GM10248 (cell line): ENCODE measurements at regions not wholly inside any gene's neighbourhood (a gene's known extent, or its start where the extent isn't known, plus 50 kb on each side); places are given as distances from the start of the nearest gene placed in this dataset.
"Not testable (repeated sequence)": the region's sequence is repeated elsewhere in the genome, so short reads cannot be mapped to it uniquely, and the experiment has no call there.

Experiments used
- CTCF ChIA-PET: fragments of 300-600 bp; sonication (Branson Sonifier 250); formaldehyde crosslinking; extraction: SDS; loops from one replicate; lab custom pipeline; 2021; ENCODE audit warnings: antibody characterized with exemption; lab: Yijun Ruan, JAX
- POLR2A ChIA-PET: fragments of 350-650 bp; sonication (Branson Sonifier 250); formaldehyde crosslinking; extraction: SDS; loops from one replicate; lab custom pipeline; 2020; ENCODE audit warnings: antibody characterized with exemption; lab: Yijun Ruan, JAX
- DNase-seq: peaks from one replicate; pipeline ENCODE4 v3.0.0; 2012; ENCODE audit errors: extremely low spot score
- TF ChIP-seq, protein P1 (sequence below): IDR thresholded peaks from 2 replicates; pipeline ENCODE4 v1.5.1; 2012; ENCODE audit warnings: mild to moderate bottlenecking, low read depth; ENCODE audit errors: extremely low read depth, missing control alignments, control extremely low read depth

DNA sequence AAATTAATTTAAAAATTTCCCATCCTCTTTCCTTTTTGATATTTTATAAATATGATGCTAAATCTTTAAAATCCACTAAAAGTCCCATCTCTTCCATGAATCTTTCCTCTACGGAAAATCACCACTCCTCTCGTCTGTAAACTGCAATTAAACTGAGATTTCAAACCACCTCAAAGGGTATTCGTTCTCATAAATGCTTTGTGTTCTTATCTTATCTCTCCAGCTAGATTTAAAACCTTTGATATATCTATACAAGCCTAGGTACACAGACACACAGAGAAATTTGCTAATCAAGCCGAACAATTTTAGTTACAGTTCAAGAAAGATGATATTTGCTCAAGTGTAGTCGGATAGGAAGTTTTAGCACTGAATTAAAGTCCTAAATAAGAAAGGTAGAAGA lies 214.6 kb upstream of the PRDM1 start:
- ChIA-PET POLR2A (no interaction called here), CTCF (interaction anchor here (1.0 to 1.3 kb wide), 2 partner anchors 9 to 40 kb away, joined by 3 to 4 read pairs; no protein-coding TSS in a partner anchor)
- DNase-seq, result no peak
- TF ChIP-seq, protein P1, sequence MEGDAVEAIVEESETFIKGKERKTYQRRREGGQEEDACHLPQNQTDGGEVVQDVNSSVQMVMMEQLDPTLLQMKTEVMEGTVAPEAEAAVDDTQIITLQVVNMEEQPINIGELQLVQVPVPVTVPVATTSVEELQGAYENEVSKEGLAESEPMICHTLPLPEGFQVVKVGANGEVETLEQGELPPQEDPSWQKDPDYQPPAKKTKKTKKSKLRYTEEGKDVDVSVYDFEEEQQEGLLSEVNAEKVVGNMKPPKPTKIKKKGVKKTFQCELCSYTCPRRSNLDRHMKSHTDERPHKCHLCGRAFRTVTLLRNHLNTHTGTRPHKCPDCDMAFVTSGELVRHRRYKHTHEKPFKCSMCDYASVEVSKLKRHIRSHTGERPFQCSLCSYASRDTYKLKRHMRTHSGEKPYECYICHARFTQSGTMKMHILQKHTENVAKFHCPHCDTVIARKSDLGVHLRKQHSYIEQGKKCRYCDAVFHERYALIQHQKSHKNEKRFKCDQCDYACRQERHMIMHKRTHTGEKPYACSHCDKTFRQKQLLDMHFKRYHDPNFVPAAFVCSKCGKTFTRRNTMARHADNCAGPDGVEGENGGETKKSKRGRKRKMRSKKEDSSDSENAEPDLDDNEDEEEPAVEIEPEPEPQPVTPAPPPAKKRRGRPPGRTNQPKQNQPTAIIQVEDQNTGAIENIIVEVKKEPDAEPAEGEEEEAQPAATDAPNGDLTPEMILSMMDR, result no peak

- TF ChIP-seq, protein P1, result no peak
- ChIA-PET CTCF (interaction anchor here (0.8 to 1.4 kb wide), 3 partner anchors 8 to 13 kb away, joined by 3 read pairs; no protein-coding TSS in a partner anchor), POLR2A (no interaction called here)
- no peak for DNase-seq
Observed at GRCh38 chr6:105869835-105870440, 216.2 kb upstream of the PRDM1 start.

DNA sequence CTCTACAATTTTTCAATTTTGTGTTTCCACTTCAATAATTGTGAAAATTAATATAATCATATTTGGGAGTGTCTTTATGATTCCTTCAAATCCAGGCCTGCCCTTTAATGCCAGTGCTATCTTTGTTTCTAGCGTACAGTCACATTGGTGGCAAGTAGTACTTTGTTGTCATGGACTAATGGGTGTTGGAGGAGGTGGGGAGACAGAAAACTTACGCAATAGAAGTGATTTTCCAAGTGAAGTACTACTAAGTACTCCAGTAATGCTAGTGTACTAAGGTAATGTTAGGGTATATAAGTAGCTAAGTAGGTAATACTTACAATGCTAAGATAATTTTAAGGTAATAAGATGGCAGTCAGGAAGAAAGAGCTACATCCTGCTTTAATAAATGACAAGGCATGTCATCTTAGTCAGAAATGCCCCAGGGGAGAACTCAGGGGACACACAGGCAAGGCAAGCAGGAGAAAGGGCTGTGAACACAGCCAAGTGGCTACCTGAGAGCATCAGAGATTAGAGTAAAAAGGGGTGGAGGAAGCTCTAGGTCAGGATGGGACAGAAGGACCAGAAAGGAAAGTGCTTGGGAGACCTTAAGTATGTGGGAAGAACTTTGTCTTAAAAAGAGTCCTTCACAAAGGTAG lies 217.2 kb upstream of the PRDM1 start:
- TF ChIP-seq, protein P1, result no peak
- ChIA-PET CTCF (interaction anchor here (0.8 to 1.4 kb wide), 3 partner anchors 9 to 14 kb away, joined by 3 read pairs; no protein-coding TSS in a partner anchor), POLR2A (no interaction called here)
- DNase-seq, result no peak

GRCh38 chr6:105867821-105868220 lies 218.3 kb upstream of the PRDM1 start:
- TF ChIP-seq, protein P1, result no peak
- CTCF ChIA-PET, result no interaction called here
- no peak for DNase-seq
- POLR2A ChIA-PET, result no interaction called here

GRCh38 chr6:105867277-105867676 lies 218.9 kb upstream of the PRDM1 start:
- POLR2A ChIA-PET, result no interaction called here
- CTCF ChIA-PET, result interaction anchor here (1.5 to 1.8 kb wide), 2 partner anchors 9 to 15 kb away, joined by 5 read pairs; no protein-coding TSS in a partner anchor
- TF ChIP-seq, protein P1, result no peak
- DNase-seq, result no peak

- TF ChIP-seq, protein P1, result no peak
- CTCF ChIA-PET, result interaction anchor here (1.4 kb wide), 2 partner anchors 22 to 26 kb away, joined by 3 read pairs; no protein-coding TSS in a partner anchor
- POLR2A ChIA-PET, result no interaction called here
- no peak for DNase-seq
Observed at GRCh38 chr6:105862936-105863607, 223.1 kb upstream of the PRDM1 start.

DNA sequence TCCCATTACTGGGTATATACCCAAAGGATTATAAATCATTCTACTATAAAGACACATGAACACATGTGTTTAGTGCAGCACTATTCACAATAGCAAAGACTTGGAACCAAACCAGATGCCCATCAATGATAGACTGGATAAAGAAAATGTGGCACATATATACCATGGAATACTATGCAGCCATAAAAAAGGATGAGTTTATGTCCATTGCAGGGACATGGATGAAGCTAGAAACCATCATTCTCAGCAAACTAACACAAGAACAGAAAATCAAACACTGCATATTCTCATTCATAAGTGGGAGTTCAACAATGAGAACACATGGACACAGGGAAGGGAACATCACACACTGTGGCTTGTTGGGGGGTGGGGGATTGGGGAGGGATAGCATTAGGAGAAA lies 225.2 kb upstream of the PRDM1 start:
- DNase-seq, CTCF ChIA-PET, POLR2A ChIA-PET: not testable (repeated sequence)
